ENCODE measurements at regions not wholly inside any gene's neighbourhood (a gene's known extent, or its start where the extent isn't known, plus 50 kb on each side); places are given as distances from the start of the nearest gene placed in this dataset.

DNA sequence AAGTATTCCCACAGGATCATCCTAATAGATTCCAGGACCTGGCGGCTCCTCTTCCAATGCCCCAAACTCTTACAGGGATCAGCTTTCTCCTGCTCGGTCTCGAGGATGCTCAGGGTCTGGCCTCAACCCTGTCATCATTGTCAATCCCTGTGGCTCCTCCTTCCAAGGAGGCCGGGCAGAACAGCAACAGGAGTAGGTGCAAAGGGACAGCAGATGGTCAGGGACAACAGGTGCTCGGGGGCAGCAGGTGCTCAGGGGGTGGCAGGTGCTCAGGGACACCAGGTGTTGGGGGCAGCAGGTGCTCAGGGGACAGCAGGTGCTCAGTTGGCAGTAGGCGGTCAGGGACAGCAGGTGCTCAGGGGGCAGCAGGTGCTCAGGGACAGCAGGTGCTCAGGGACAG, 84.8 kb downstream of the TTLL2 start:
- H3K27me3 Mint-ChIP-seq (ENCODE audit: low read depth): peaks cover 20% of the 10 kb centered on the region
- no peak overlapping the region for H3K27ac Mint-ChIP-seq
- H3K4me3 Mint-ChIP-seq: no peak overlapping the region
- TF ChIP-seq, protein P1, sequence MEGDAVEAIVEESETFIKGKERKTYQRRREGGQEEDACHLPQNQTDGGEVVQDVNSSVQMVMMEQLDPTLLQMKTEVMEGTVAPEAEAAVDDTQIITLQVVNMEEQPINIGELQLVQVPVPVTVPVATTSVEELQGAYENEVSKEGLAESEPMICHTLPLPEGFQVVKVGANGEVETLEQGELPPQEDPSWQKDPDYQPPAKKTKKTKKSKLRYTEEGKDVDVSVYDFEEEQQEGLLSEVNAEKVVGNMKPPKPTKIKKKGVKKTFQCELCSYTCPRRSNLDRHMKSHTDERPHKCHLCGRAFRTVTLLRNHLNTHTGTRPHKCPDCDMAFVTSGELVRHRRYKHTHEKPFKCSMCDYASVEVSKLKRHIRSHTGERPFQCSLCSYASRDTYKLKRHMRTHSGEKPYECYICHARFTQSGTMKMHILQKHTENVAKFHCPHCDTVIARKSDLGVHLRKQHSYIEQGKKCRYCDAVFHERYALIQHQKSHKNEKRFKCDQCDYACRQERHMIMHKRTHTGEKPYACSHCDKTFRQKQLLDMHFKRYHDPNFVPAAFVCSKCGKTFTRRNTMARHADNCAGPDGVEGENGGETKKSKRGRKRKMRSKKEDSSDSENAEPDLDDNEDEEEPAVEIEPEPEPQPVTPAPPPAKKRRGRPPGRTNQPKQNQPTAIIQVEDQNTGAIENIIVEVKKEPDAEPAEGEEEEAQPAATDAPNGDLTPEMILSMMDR (IDR thresholded peaks at IDR 0.05; ENCODE audit: unreplicated experiment): no peak
- no peaks in the 10 kb centered on the region for H3K36me3 Mint-ChIP-seq
- no peak for DNase-seq (ENCODE audit: low spot score in 2 of 2, unreplicated experiment in 2 of 2)
- no peaks in the 10 kb centered on the region for H3K4me1 Mint-ChIP-seq
- H3K9me3 Mint-ChIP-seq: no peaks in the 10 kb centered on the region

DNA sequence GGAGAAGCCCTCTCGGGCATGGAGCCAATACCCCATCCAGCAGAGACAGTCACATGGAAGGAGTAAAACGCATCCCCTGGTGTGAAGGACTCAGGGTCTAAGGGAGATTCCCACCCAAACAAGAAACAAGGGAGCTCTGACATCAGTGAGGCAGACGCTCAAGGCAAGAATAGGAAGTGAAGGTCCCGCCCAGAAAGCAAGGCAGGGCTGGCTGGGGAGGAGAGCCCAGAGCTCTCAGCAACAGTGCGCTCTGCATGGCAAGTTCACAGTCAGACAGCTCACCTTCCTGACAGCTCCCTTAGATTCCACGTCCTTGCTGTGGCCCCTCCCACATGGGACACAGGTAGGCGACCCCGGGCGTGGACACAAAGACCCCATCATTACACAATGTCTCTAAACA, 85.6 kb downstream of the TTLL2 start:
- H3K9me3 Mint-ChIP-seq: no peaks in the 10 kb centered on the region
- no peaks in the 10 kb centered on the region for H3K4me1 Mint-ChIP-seq
- no peak overlapping the region for H3K27ac Mint-ChIP-seq
- H3K4me3 Mint-ChIP-seq: no peak overlapping the region
- DNase-seq (ENCODE audit: low spot score in 2 of 2, unreplicated experiment in 2 of 2): no peak
- TF ChIP-seq, protein P1 (IDR thresholded peaks at IDR 0.05; ENCODE audit: unreplicated experiment): no peak
- peaks cover 14% of the 10 kb centered on the region for H3K27me3 Mint-ChIP-seq (ENCODE audit: low read depth)
- no peaks in the 10 kb centered on the region for H3K36me3 Mint-ChIP-seq

DNA sequence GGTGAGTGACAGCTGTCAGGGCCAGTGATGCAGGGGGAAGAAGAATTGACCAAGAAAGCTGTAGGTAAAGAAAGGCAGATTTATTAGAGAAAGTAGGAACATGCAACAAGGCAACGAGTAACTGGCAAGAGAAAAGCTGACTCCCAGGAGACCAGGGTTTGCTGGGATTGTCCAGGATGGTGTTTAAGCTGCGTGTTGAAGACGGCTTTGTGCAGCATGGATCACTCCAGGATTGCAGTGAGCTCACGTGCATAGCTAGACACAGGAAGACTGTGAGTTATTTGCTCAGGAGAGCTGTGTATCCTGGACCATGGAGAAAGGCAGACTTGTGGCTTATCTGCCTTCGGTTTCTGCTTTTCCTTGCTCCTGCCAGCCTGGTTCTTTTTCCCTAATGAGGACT, 87.6 kb downstream of the TTLL2 start:
- H3K36me3 Mint-ChIP-seq: no peaks in the 10 kb centered on the region
- DNase-seq (ENCODE audit: low spot score in 2 of 2, unreplicated experiment in 2 of 2): no peak
- H3K9me3 Mint-ChIP-seq: no peaks in the 10 kb centered on the region
- H3K27me3 Mint-ChIP-seq (ENCODE audit: low read depth): peaks cover 7% of the 10 kb centered on the region
- TF ChIP-seq, protein P1 (IDR thresholded peaks at IDR 0.05; ENCODE audit: unreplicated experiment): no peak
- H3K4me3 Mint-ChIP-seq: no peak overlapping the region
- H3K4me1 Mint-ChIP-seq: no peaks in the 10 kb centered on the region
- no peak overlapping the region for H3K27ac Mint-ChIP-seq

- H3K4me1 Mint-ChIP-seq: no peaks in the 10 kb centered on the region
- peaks cover 8% of the 10 kb centered on the region for H3K27me3 Mint-ChIP-seq (ENCODE audit: low read depth)
- no peaks in the 10 kb centered on the region for H3K36me3 Mint-ChIP-seq
- TF ChIP-seq, protein P1 (IDR thresholded peaks at IDR 0.05; ENCODE audit: unreplicated experiment): no peak
- H3K4me3 Mint-ChIP-seq: no peak overlapping the region
- no peak overlapping the region for H3K27ac Mint-ChIP-seq
- no peak for DNase-seq (ENCODE audit: low spot score in 2 of 2, unreplicated experiment in 2 of 2)
- no peaks in the 10 kb centered on the region for H3K9me3 Mint-ChIP-seq
These were observed 90.6 kb downstream of the TTLL2 start for GRCh38 chr6:167415441-167415961.

DNA sequence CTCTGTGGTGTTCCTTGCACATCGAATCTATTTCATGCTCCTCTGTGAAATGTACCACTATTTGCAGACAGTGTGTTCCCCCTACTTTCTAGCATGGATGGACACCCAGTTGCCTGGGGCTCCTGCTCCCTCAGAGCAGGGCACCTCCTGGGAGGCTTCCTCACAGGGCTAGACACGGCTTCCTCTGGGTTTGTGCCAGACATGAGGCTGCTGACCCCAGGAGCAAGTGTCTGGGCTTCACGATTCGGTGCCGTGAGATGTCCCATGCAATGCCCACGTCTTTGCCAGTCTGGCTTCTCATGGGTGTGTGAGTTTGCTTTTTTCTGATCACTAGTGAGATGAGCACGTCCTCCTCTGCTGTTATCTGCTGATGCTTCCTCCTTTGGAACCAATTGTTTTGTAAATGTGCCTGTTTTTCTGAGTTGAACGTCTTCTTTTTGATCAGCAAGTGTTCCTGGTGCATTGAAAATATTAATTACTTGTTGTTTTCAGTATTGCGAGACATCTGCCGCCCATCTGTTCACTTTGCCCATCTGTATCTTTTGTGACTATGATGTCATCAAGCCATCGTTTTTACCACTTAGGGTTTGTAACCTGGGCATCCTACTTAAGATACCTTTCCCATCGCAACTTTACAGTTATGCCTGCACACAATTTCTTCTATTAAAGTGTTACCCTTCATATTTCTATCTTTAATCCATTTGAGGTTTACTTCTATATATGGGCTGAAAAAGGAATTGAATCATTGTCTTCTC, 92.0 kb downstream of the TTLL2 start:
- Mint-ChIP-seq H3K36me3 (no peaks in the 10 kb centered on the region), H3K27ac (no peak overlapping the region), H3K9me3 (no peaks in the 10 kb centered on the region), H3K4me3 (no peak overlapping the region), H3K27me3 (ENCODE audit: low read depth) (peaks cover 3% of the 10 kb centered on the region), H3K4me1 (no peaks in the 10 kb centered on the region)
- DNase-seq (ENCODE audit: low spot score in 2 of 2, unreplicated experiment in 2 of 2): no peak
- TF ChIP-seq, protein P1 (IDR thresholded peaks at IDR 0.05; ENCODE audit: unreplicated experiment): no peak

Data from mesothelial cell of epicardium (in vitro differentiated cells).